HEK293 (cell line): ENCODE measurements at regions not wholly inside any gene's neighbourhood (a gene's known extent, or its start where the extent isn't known, plus 50 kb on each side); places are given as distances from the start of the nearest gene placed in this dataset.
A peak's percentile ranks its signal among the peaks of the same experiment; 100 is the strongest.

ENCODE experiments used
- CTCF ChIA-PET: fragments of 350-600 bp; formaldehyde crosslinking; extraction: SDS; loops from one replicate; lab custom pipeline; 2021; ENCODE audit warnings: antibody characterized with exemption; lab: Yijun Ruan, JAX
- POLR2A ChIA-PET: fragments of 300-600 bp; formaldehyde crosslinking; extraction: SDS; loops from one replicate; lab custom pipeline; 2020; ENCODE audit warnings: antibody characterized with exemption, inconsistent platforms; lab: Yijun Ruan, JAX
- H3K27ac ChIP-seq: fragments of 200-500 bp; sonication (Bioruptor generic); 2 replicates; pipeline ENCODE4 v1.5.1; 2014; ENCODE audit warnings: low read depth, low read length, control low read depth, inconsistent platforms; ENCODE audit errors: extremely low read depth
- H3K36me3 ChIP-seq, 2 experiments: fragments of 200-500 bp in 1 of 2; sonication (Bioruptor generic) in 1 of 2; 1 replicate in 1 of 2; 2 replicates in 1 of 2; pipeline ENCODE4 v1.5.1; 2014 to 2017; ENCODE audit warnings: inconsistent platforms in 2 of 2, low read length in 2 of 2; ENCODE audit not compliant: control insufficient read depth in 2 of 2, insufficient read depth in 1 of 2
- H3K4me1 ChIP-seq: fragments of 200-500 bp; sonication (Bioruptor generic); 2 replicates; pipeline ENCODE4 v1.5.1; 2014; ENCODE audit warnings: mild to moderate bottlenecking, low read length, inconsistent platforms; ENCODE audit not compliant: control insufficient read depth, insufficient read depth
- H3K4me3 ChIP-seq: 2 replicates; pipeline ENCODE4 v1.5.1; 2011; ENCODE audit warnings: low read depth, mild to moderate bottlenecking, control low read depth, low read length, moderate library complexity
- H3K9me3 ChIP-seq: fragments of 200-500 bp; sonication (Bioruptor generic); 2 replicates; pipeline ENCODE4 v1.5.1; 2014; ENCODE audit warnings: low read depth, low read length, inconsistent platforms; ENCODE audit not compliant: control insufficient read depth, insufficient read depth
- FEZF1 ChIP-seq: fragments of 450-650 bp; formaldehyde crosslinking; IDR thresholded peaks from 2 replicates; pipeline ENCODE4 v1.5.1; 2016; ENCODE audit warnings: missing biosample characterization, missing genetic modification characterization
- IKZF3 ChIP-seq: fragments of 450-650 bp; IDR thresholded peaks from 2 replicates; pipeline ENCODE4 v1.5.0; 2018; ENCODE audit warnings: missing biosample characterization, mild to moderate bottlenecking, missing genetic modification characterization, moderate library complexity
- REPIN1 ChIP-seq: fragments of 450-650 bp; formaldehyde crosslinking; IDR thresholded peaks from 2 replicates; pipeline ENCODE4 v1.5.1; 2017; ENCODE audit warnings: missing biosample characterization, missing genetic modification characterization, low read depth
- TCF7L2 ChIP-seq: IDR thresholded peaks from 2 replicates; pipeline ENCODE4 v1.6.1; 2011; ENCODE audit warnings: low read depth, mild to moderate bottlenecking, inconsistent platforms, low read length, moderate library complexity, borderline replicate concordance
- WT1 ChIP-seq: fragments of 450-650 bp; formaldehyde crosslinking; IDR thresholded peaks from 2 replicates; pipeline ENCODE4 v1.5.1; 2016; ENCODE audit warnings: missing biosample characterization, missing genetic modification characterization
- ZNF112 ChIP-seq: fragments of 450-650 bp; formaldehyde crosslinking; IDR thresholded peaks from 2 replicates; pipeline ENCODE4 v1.5.0; 2017; ENCODE audit warnings: missing biosample characterization, missing genetic modification characterization
- ZNF202 ChIP-seq: fragments of 450-650 bp; formaldehyde crosslinking; IDR thresholded peaks from 2 replicates; pipeline ENCODE4 v1.5.1; 2016; ENCODE audit warnings: missing biosample characterization, missing genetic modification characterization, borderline replicate concordance
- ZNF280D ChIP-seq: fragments of 450-650 bp; formaldehyde crosslinking; IDR thresholded peaks from 2 replicates; pipeline ENCODE4 v1.5.1; 2016; ENCODE audit warnings: missing biosample characterization, missing genetic modification characterization
- ZNF341 ChIP-seq: fragments of 450-650 bp; formaldehyde crosslinking; IDR thresholded peaks from 2 replicates; pipeline ENCODE4; 2016; ENCODE audit warnings: low read depth, missing biosample characterization, missing genetic modification characterization
- ZNF354C ChIP-seq: fragments of 450-650 bp; formaldehyde crosslinking; IDR thresholded peaks from 2 replicates; pipeline ENCODE4 v1.5.1; 2016; ENCODE audit warnings: missing biosample characterization, missing genetic modification characterization, low read depth, borderline replicate concordance
- ZNF394 ChIP-seq: fragments of 450-650 bp; formaldehyde crosslinking; IDR thresholded peaks from 2 replicates; pipeline ENCODE4 v1.5.1; 2016; ENCODE audit warnings: missing biosample characterization, missing genetic modification characterization, mild to moderate bottlenecking, moderate library complexity, borderline replicate concordance
- ZNF837 ChIP-seq: fragments of 450-650 bp; formaldehyde crosslinking; IDR thresholded peaks from 2 replicates; pipeline ENCODE4 v1.5.1; 2016; ENCODE audit warnings: missing biosample characterization, missing genetic modification characterization
- TF ChIP-seq, protein P1 (sequence below): fragments of 450-650 bp; formaldehyde crosslinking; IDR thresholded peaks from 2 replicates; pipeline ENCODE4 v1.5.1; 2016; ENCODE audit warnings: missing biosample characterization, missing genetic modification characterization
- TF ChIP-seq, protein P2 (sequence below): fragments of 450-650 bp; formaldehyde crosslinking; IDR thresholded peaks from 2 replicates; pipeline ENCODE4 v1.5.1; 2016; ENCODE audit warnings: missing biosample characterization, missing genetic modification characterization
- TF ChIP-seq, protein P3 (sequence below): fragments of 450-650 bp; formaldehyde crosslinking; IDR thresholded peaks from 2 replicates; pipeline ENCODE4 v1.5.1; 2016; ENCODE audit warnings: missing biosample characterization, missing genetic modification characterization

DNA sequence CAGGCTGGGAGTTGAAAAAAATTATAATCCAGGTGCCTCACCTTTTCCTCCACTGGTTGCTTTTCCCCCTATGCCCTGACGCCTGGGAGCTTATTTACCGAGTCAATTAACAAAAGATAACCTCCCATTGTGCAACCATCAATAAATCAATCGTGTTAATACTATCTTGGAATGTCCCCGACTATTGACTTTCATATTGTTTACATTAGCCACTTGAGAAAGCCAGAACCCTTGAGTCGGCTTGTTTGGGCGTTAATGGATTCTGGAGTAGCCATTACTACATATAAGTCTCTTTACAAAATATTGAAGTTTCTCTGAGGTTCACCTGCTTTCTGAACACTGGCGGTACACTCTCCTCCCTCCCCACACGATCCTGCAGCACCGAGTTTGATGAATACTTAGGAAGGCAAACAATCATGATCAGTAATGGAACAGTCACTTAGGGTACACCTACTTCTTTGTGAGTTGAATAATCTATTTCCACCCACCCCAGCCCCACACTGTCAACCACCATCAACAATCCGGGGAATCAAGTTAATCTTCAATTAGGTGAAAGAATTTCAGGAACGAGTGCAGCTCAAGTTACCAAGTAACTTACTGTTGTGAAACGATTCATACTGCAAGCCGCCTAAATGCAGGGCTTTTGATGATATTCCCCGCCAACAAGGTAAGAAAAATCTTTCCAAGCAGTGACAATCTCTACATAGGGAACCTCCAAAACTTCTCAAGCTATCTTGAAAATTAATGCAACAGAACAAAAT is 159.3 kb upstream of the NR2F2 start (continued):
- TF ChIP-seq IKZF3 (tag by site-specific recombination), result peak; percentile 51; the same call in 1 of the 2 replicates
- TF ChIP-seq FEZF1 (tag by site-specific recombination), result peak; percentile 67
- TF ChIP-seq WT1 (tag by site-specific recombination), result peak; percentile 81
- TF ChIP-seq, protein P1, sequence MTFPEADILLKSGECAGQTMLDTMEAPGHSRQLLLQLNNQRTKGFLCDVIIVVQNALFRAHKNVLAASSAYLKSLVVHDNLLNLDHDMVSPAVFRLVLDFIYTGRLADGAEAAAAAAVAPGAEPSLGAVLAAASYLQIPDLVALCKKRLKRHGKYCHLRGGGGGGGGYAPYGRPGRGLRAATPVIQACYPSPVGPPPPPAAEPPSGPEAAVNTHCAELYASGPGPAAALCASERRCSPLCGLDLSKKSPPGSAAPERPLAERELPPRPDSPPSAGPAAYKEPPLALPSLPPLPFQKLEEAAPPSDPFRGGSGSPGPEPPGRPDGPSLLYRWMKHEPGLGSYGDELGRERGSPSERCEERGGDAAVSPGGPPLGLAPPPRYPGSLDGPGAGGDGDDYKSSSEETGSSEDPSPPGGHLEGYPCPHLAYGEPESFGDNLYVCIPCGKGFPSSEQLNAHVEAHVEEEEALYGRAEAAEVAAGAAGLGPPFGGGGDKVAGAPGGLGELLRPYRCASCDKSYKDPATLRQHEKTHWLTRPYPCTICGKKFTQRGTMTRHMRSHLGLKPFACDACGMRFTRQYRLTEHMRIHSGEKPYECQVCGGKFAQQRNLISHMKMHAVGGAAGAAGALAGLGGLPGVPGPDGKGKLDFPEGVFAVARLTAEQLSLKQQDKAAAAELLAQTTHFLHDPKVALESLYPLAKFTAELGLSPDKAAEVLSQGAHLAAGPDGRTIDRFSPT (tag by site-specific recombination), result 0 out of 2 replicates have a peak, but pooled peaks have one; percentile 33
- TF ChIP-seq, protein P2, sequence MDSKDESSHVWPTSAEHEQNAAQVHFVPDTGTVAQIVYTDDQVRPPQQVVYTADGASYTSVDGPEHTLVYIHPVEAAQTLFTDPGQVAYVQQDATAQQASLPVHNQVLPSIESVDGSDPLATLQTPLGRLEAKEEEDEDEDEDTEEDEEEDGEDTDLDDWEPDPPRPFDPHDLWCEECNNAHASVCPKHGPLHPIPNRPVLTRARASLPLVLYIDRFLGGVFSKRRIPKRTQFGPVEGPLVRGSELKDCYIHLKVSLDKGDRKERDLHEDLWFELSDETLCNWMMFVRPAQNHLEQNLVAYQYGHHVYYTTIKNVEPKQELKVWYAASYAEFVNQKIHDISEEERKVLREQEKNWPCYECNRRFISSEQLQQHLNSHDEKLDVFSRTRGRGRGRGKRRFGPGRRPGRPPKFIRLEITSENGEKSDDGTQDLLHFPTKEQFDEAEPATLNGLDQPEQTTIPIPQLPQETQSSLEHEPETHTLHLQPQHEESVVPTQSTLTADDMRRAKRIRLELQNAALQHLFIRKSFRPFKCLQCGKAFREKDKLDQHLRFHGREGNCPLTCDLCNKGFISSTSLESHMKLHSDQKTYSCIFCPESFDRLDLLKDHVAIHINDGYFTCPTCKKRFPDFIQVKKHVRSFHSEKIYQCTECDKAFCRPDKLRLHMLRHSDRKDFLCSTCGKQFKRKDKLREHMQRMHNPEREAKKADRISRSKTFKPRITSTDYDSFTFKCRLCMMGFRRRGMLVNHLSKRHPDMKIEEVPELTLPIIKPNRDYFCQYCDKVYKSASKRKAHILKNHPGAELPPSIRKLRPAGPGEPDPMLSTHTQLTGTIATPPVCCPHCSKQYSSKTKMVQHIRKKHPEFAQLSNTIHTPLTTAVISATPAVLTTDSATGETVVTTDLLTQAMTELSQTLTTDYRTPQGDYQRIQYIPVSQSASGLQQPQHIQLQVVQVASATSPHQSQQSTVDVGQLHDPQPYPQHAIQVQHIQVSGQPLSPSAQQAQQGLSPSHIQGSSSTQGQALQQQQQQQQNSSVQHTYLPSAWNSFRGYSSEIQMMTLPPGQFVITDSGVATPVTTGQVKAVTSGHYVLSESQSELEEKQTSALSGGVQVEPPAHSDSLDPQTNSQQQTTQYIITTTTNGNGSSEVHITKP (tag by site-specific recombination), result peak; percentile 97
- TF ChIP-seq, all 188 proteins: peak for 19

DNA sequence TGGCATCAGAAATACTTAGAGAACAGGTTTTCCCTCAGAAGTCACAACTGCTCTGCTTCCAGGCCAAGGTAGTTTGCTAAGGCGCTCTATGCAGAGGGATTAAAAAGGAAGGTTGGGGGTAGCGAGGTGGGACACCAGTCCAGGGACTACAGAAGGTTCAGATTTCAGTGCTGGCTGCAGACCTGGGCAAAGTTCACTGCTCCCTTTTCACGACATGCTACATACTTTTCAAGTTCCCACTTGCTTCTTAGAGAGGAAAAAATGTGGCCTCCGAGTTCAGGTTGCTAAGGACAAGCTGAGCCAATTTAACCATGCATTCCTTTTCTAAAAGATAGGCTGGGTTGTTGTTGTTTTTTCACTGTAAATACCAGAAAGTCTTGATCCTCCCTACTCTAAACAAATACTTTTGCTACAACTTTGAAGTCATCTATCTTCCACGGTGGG is 158.6 kb upstream of the NR2F2 start:
- H3K36me3 ChIP-seq, result no peaks in the 10 kb centered on the region
- TF ChIP-seq ZNF394 (no peak), TCF7L2 (0 out of 2 replicates have a peak, but pooled peaks have one; percentile 29)
- H3K9me3 ChIP-seq, result no peaks in the 10 kb centered on the region
- H3K4me1 ChIP-seq, result peaks cover 14% of the 10 kb centered on the region
- H3K4me3 ChIP-seq, result no peak overlapping the region
- no peak overlapping the region for H3K27ac ChIP-seq
- POLR2A ChIA-PET, result no interaction called here
- CTCF ChIA-PET, result no interaction called here

DNA sequence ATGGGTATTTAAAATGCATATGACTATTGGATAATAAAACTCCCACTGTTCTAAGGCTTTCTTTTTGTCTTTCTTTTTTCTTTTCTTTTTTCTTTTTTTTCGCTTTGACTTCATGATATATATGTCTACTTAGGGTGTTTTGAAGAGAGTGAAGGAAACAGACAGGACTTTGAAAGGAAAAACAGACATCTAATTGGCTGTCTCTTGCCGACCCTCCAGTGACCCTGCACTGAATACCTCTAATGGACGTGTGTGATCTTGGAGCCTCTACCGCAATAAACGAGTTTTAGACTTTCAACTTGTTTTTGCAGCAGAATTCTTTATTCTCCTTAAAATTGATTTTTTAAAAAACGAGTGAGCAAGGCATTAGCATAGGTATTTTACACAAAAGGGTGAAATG is 158.1 kb upstream of the NR2F2 start:
- Histone ChIP-seq H3K36me3 (no peaks in the 10 kb centered on the region), H3K4me1 (peaks cover 10% of the 10 kb centered on the region), H3K4me3 (no peak overlapping the region), H3K9me3 (no peaks in the 10 kb centered on the region), H3K27ac (no peak overlapping the region)
- CTCF ChIA-PET, result no interaction called here
- no peak for TF ChIP-seq ZNF354C (tag by site-specific recombination)
- no peak for TF ChIP-seq ZNF112
- no peak for TF ChIP-seq REPIN1 (tag by site-specific recombination)
- TF ChIP-seq ZNF341, result no peak
- TF ChIP-seq IKZF3 (tag by site-specific recombination), result no peak
- POLR2A ChIA-PET, result no interaction called here

- ChIA-PET POLR2A (no interaction called here), CTCF (interaction anchor here (0.6 kb wide), 1 partner anchor 60 kb away, joined by 3 read pairs; no protein-coding TSS in a partner anchor)
- peaks cover 3% of the 10 kb centered on the region for H3K4me1 ChIP-seq
- no peaks in the 10 kb centered on the region for H3K9me3 ChIP-seq
- no peak overlapping the region for H3K27ac ChIP-seq
- H3K36me3 ChIP-seq, result no peaks in the 10 kb centered on the region
- no peak overlapping the region for H3K4me3 ChIP-seq
- TF ChIP-seq, protein P1 (tag by site-specific recombination), result no peak
- TF ChIP-seq, protein P3, sequence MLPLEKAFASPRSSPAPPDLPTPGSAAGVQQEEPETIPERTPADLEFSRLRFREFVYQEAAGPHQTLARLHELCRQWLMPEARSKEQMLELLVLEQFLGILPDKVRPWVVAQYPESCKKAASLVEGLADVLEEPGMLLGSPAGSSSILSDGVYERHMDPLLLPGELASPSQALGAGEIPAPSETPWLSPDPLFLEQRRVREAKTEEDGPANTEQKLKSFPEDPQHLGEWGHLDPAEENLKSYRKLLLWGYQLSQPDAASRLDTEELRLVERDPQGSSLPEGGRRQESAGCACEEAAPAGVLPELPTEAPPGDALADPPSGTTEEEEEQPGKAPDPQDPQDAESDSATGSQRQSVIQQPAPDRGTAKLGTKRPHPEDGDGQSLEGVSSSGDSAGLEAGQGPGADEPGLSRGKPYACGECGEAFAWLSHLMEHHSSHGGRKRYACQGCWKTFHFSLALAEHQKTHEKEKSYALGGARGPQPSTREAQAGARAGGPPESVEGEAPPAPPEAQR, result no peak
- no peak for TF ChIP-seq ZNF280D (tag by site-specific recombination)
- TF ChIP-seq ZNF837 (tag by site-specific recombination), result no peak
- TF ChIP-seq ZNF202 (tag by site-specific recombination), result no peak
These were observed 153.7 kb upstream of the NR2F2 start for GRCh38 chr15:96176831-96177230.
